ENCODE measurements at regions not wholly inside any gene's neighbourhood (a gene's known extent, or its start where the extent isn't known, plus 50 kb on each side); places are given as distances from the start of the nearest gene placed in this dataset.

DNA sequence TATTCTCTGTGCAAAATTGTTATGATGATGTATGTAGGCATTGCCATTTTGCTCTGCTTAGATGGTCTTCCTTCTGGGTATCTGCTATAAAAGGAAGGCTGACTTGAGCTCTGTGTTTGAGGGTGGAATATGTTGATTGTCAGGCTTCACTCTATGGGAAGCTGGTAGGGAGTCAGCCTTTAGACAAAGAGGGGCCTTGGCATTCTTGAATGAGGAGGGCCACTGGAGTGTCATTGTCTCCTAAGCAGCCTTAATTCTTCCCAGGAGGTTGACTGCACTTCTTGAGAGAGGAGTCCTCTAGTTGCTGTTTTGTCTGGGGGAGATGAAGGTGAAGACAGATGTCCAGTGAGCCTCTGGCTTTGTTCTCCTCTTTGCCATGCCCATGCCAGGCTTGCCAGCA lies 266.8 kb downstream of the KCNRG start:
- no peak overlapping the region for H3K4me3 ChIP-seq (ENCODE audit: insufficient read depth, low read depth, low read length)
- H2AK9ac ChIP-seq (replicated peaks; ENCODE audit: low read depth, low read length, poor library complexity): no peak overlapping the region
- no peaks in the 10 kb centered on the region for H3K9me1 ChIP-seq (ENCODE audit: insufficient read depth, low read length)
- no peak overlapping the region for H2BK20ac ChIP-seq (ENCODE audit: low read depth, low read length)
- H3K23ac ChIP-seq (ENCODE audit: low read depth, low read length): no peak overlapping the region
- intact Hi-C loops (cut with micrococcal nuclease): no loop called here
- no peak for ATAC-seq (ENCODE audit: low read depth)
- H3K56ac ChIP-seq (ENCODE audit: extremely low read depth, insufficient read depth, low read length): no peak overlapping the region
- no peak overlapping the region for H2BK5ac ChIP-seq (ENCODE audit: low read depth, low read length, poor library complexity, severe bottlenecking)
- no peak overlapping the region for H3K14ac ChIP-seq (replicated peaks; ENCODE audit: low read depth, low read length)
- H4K8ac ChIP-seq (ENCODE audit: low read depth in 2 of 2, low read length in 2 of 2): no peak overlapping the region
- H3K4me1 ChIP-seq (ENCODE audit: control insufficient read depth, insufficient read depth, low read length): no peaks in the 10 kb centered on the region
- no peak overlapping the region for H4K91ac ChIP-seq (ENCODE audit: insufficient read depth, low read depth, low read length)
- no peaks in the 10 kb centered on the region for H3K36me3 ChIP-seq (ENCODE audit: control insufficient read depth, insufficient read depth, low read length)
- H4K5ac ChIP-seq (ENCODE audit: low read depth, low read length): no peak overlapping the region
- in situ Hi-C loops (cut with MboI; ENCODE audit: low sequenced_read_pairs): no loop called here
- H2AK5ac ChIP-seq (ENCODE audit: low read depth, low read length): no peak overlapping the region
- ChIA-PET POLR2A (ENCODE audit: unreplicated experiment) (no interaction called here), CTCF (no interaction called here)
- peaks cover 5% of the 10 kb centered on the region for H3K9me3 ChIP-seq (ENCODE audit: control insufficient read depth, insufficient read depth, low read length)
- no TSS peak for BruUV-seq (replicated peaks)
- no peak overlapping the region for H2BK120ac ChIP-seq (ENCODE audit: low read depth, low read length)
- no peaks in the 10 kb centered on the region for H4K20me1 ChIP-seq (ENCODE audit: insufficient read depth, low read length)
- H2BK15ac ChIP-seq (ENCODE audit: low read depth, low read length): no peak overlapping the region
- H3K18ac ChIP-seq (ENCODE audit: low read depth, low read length): no peak overlapping the region
- no peak for DNase-seq
- no peak for TF ChIP-seq MAZ (IDR thresholded peaks at IDR 0.05; ENCODE audit: borderline replicate concordance, low read depth, low read length)
- TF ChIP-seq CHD1 (IDR thresholded peaks at IDR 0.05; ENCODE audit: low read depth, low read length): no peak
- TF ChIP-seq MXI1 (IDR thresholded peaks at IDR 0.05; ENCODE audit: borderline replicate concordance, low read depth, low read length): no peak
- no peak for TF ChIP-seq RCOR1 (IDR thresholded peaks at IDR 0.05; ENCODE audit: insufficient replicate concordance, low read length)
- TF ChIP-seq NFE2L2 (IDR thresholded peaks at IDR 0.05; ENCODE audit: low read depth, low read length): no peak
- TF ChIP-seq, protein P1, sequence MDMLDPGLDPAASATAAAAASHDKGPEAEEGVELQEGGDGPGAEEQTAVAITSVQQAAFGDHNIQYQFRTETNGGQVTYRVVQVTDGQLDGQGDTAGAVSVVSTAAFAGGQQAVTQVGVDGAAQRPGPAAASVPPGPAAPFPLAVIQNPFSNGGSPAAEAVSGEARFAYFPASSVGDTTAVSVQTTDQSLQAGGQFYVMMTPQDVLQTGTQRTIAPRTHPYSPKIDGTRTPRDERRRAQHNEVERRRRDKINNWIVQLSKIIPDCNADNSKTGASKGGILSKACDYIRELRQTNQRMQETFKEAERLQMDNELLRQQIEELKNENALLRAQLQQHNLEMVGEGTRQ (IDR thresholded peaks at IDR 0.05; ENCODE audit: low read depth, low read length): no peak
- TF ChIP-seq, protein P2, sequence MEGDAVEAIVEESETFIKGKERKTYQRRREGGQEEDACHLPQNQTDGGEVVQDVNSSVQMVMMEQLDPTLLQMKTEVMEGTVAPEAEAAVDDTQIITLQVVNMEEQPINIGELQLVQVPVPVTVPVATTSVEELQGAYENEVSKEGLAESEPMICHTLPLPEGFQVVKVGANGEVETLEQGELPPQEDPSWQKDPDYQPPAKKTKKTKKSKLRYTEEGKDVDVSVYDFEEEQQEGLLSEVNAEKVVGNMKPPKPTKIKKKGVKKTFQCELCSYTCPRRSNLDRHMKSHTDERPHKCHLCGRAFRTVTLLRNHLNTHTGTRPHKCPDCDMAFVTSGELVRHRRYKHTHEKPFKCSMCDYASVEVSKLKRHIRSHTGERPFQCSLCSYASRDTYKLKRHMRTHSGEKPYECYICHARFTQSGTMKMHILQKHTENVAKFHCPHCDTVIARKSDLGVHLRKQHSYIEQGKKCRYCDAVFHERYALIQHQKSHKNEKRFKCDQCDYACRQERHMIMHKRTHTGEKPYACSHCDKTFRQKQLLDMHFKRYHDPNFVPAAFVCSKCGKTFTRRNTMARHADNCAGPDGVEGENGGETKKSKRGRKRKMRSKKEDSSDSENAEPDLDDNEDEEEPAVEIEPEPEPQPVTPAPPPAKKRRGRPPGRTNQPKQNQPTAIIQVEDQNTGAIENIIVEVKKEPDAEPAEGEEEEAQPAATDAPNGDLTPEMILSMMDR (conservative IDR thresholded peaks at IDR 0.05; ENCODE audit: low read depth, low read length): no peak
- TF ChIP-seq BHLHE40 (IDR thresholded peaks at IDR 0.05; ENCODE audit: low read depth, low read length): no peak
- no peak for TF ChIP-seq RFX5 (IDR thresholded peaks at IDR 0.05; ENCODE audit: low read depth, low read length)
- no peak for TF ChIP-seq MAFK (IDR thresholded peaks at IDR 0.05; ENCODE audit: low read depth, low read length)
- TF ChIP-seq, protein P3, sequence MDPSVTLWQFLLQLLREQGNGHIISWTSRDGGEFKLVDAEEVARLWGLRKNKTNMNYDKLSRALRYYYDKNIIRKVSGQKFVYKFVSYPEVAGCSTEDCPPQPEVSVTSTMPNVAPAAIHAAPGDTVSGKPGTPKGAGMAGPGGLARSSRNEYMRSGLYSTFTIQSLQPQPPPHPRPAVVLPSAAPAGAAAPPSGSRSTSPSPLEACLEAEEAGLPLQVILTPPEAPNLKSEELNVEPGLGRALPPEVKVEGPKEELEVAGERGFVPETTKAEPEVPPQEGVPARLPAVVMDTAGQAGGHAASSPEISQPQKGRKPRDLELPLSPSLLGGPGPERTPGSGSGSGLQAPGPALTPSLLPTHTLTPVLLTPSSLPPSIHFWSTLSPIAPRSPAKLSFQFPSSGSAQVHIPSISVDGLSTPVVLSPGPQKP (IDR thresholded peaks at IDR 0.05; ENCODE audit: borderline replicate concordance, low read depth, low read length): no peak
- no peak for TF ChIP-seq CEBPB (IDR thresholded peaks at IDR 0.05; ENCODE audit: low read depth, low read length)
- no peak for TF ChIP-seq SMC3 (IDR thresholded peaks at IDR 0.05; ENCODE audit: low read depth, low read length)
- TF ChIP-seq RAD21 (IDR thresholded peaks at IDR 0.05; ENCODE audit: low read length): no peak
- TF ChIP-seq FOS (IDR thresholded peaks at IDR 0.05; ENCODE audit: low read depth, low read length): no peak
- no peak for TF ChIP-seq POLR2A (IDR thresholded peaks at IDR 0.05; ENCODE audit: low read depth, low read length)
- H3K4me2 ChIP-seq (ENCODE audit: low read depth, low read length): no peak overlapping the region
- peaks cover 4% of the 10 kb centered on the region for H3K27me3 ChIP-seq (ENCODE audit: control insufficient read depth, insufficient read depth, low read length)
- no peaks in the 10 kb centered on the region for H3K79me1 ChIP-seq (ENCODE audit: low read depth in 1 of 2, low read length in 2 of 2)
- H2AFZ ChIP-seq (replicated peaks; ENCODE audit: low read length, poor library complexity): no peak overlapping the region
- H3K4ac ChIP-seq (ENCODE audit: low read depth, low read length): no peak overlapping the region
- no peak overlapping the region for H3K9ac ChIP-seq (ENCODE audit: low read depth, low read length)
- no peak overlapping the region for H3K27ac ChIP-seq (ENCODE audit: insufficient read depth, low read length)
- dilution Hi-C loops (cut with HindIII; ENCODE audit: low sequenced_read_pairs, unreplicated experiment): no loop called here
